Gastroesophageal sphincter (tissue), 4 donors: ENCODE measurements at regions not wholly inside any gene's neighbourhood (a gene's known extent, or its start where the extent isn't known, plus 50 kb on each side); places are given as distances from the start of the nearest gene placed in this dataset.

Experiments
- ATAC-seq: fragments of 150-250 bp; one replicate; pipeline ENCODE4 v1.9.1; 2016; ENCODE audit warnings: mild to moderate bottlenecking, moderate library complexity
- H3K27ac ChIP-seq, 4 donors: fragments of 200-600 bp; sonication (generic) in 3 of 4; 1 replicate in 3 of 4; 2 replicates in 1 of 4; pipeline ENCODE4 v1.5.1; 2016 to 2019
- H3K27me3 ChIP-seq: fragments of 200-600 bp; sonication (generic); one replicate; pipeline ENCODE4 v1.5.1; 2019
- H3K36me3 ChIP-seq, 2 donors: fragments of 200-600 bp; sonication (generic); one replicate each; pipeline ENCODE4 v1.5.1; 2019; ENCODE audit warnings: control low read depth in 1 of 2
- H3K4me1 ChIP-seq, 3 donors: fragments of 200-600 bp; sonication (generic); 1 replicate in 2 of 3; 2 replicates in 1 of 3; pipeline ENCODE4 v1.5.1; 2016 to 2019; ENCODE audit warnings: control low read depth in 2 of 3
- H3K4me3 ChIP-seq, 2 donors: fragments of 200-600 bp; sonication (generic); one replicate each; pipeline ENCODE4 v1.5.1; 2019; ENCODE audit warnings: mild to moderate bottlenecking in 1 of 2, moderate library complexity in 1 of 2
- H3K9me3 ChIP-seq, 3 donors: fragments of 200-600 bp; sonication (generic); one replicate each; pipeline ENCODE4 v1.5.1; 2017 to 2019; ENCODE audit warnings: control low read depth in 2 of 3
- EP300 ChIP-seq: sonication (generic); formaldehyde crosslinking; IDR thresholded peaks from one replicate; pipeline ENCODE4 v1.6.1; 2017; ENCODE audit warnings: antibody characterized with exemption, mild to moderate bottlenecking
- POLR2A ChIP-seq, 2 donors: fragments of 450-650 bp; IDR thresholded peaks; one replicate each; pipeline ENCODE4 v1.6.1; 2017; ENCODE audit warnings: antibody characterized with exemption in 2 of 2, mild to moderate bottlenecking in 2 of 2, moderate library complexity in 1 of 2
- POLR2AphosphoS5 ChIP-seq: sonication (generic); formaldehyde crosslinking; IDR thresholded peaks from one replicate; pipeline ENCODE4 v1.6.1; 2017; ENCODE audit warnings: antibody characterized with exemption
- WGBS, 2 donors: methylation state at CpG; one replicate each; pipeline ENCODE4 v1.1.5; 2018; ENCODE audit warnings: low coverage in 1 of 2; 5-methylcytosine and 5-hydroxymethylcytosine counted together
- TF ChIP-seq, protein P1 (sequence below), 4 experiments: fragments of 200-600 bp in 2 of 4; fragments of 450-650 bp in 2 of 4; sonication (generic) in 1 of 4; IDR thresholded peaks; one replicate each; pipeline ENCODE4 v1.5.1; 2017 to 2019; ENCODE audit warnings: antibody characterized with exemption in 4 of 4, mild to moderate bottlenecking in 2 of 4, moderate library complexity in 2 of 4

DNA sequence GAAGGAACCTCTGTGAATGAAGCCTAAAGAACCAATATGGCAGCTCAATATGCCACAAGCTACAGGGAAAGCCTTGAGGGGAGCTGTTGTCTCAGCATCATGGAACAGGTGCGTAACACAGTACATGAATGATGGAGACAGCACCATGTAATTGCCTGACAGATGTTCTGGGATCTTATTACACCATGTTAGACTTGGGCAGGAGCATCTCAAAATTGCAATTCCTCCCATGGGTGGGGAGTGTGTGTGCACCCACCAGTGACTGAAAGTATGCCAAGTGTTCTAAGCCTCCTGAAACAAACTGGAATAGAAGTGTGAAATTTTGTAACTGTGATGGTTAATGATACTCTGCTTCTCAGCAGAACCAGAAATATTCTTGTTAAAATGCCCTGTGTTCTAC is 151.0 kb upstream of the SRRM4 start:
- no peak overlapping the region for H3K4me3 ChIP-seq
- no peaks in the 10 kb centered on the region for H3K9me3 ChIP-seq
- H3K27me3 ChIP-seq = peaks cover 5% of the 10 kb centered on the region
- H3K4me1 ChIP-seq = no peaks in the 10 kb centered on the region
- WGBS, 2 donors = 86 to 89% methylated on average over 1 of the region's 1 CpG
- ATAC-seq = no peak
- H3K27ac ChIP-seq = no peak overlapping the region
- no peaks in the 10 kb centered on the region for H3K36me3 ChIP-seq
- no peak for TF ChIP-seq POLR2AphosphoS5
- TF ChIP-seq, protein P1, sequence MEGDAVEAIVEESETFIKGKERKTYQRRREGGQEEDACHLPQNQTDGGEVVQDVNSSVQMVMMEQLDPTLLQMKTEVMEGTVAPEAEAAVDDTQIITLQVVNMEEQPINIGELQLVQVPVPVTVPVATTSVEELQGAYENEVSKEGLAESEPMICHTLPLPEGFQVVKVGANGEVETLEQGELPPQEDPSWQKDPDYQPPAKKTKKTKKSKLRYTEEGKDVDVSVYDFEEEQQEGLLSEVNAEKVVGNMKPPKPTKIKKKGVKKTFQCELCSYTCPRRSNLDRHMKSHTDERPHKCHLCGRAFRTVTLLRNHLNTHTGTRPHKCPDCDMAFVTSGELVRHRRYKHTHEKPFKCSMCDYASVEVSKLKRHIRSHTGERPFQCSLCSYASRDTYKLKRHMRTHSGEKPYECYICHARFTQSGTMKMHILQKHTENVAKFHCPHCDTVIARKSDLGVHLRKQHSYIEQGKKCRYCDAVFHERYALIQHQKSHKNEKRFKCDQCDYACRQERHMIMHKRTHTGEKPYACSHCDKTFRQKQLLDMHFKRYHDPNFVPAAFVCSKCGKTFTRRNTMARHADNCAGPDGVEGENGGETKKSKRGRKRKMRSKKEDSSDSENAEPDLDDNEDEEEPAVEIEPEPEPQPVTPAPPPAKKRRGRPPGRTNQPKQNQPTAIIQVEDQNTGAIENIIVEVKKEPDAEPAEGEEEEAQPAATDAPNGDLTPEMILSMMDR (IDR thresholded peaks at IDR 0.05) = no peak
- no peak for TF ChIP-seq POLR2A (IDR thresholded peaks at IDR 0.05)
- TF ChIP-seq EP300 = no peak

DNA sequence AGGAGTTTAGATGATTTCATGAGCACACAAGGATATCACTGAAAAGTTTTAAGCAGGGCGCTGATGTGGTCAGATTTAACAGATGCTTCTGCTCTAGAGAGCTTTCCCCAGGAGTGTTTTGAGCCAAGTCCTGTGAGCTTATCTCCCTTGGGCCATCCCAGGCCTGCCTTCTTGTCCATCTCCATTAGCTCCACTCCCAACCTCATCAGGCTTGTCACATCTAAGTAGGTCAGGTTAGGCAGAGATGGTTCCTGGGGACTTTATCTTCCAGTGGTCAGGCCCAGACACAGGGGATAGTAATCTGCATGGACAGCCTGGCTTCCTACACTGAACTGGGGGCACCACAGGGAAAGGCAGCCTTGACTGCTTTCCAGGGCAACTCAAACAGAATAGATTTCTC is 145.4 kb upstream of the SRRM4 start:
- H3K27ac ChIP-seq = no peak overlapping the region
- 57 to 100% methylated on average over 1 of the region's 1 CpG for WGBS, 2 donors
- TF ChIP-seq EP300 = no peak
- TF ChIP-seq POLR2A (IDR thresholded peaks at IDR 0.05) = no peak
- TF ChIP-seq, protein P1 (IDR thresholded peaks at IDR 0.05) = no peak
- no peak for TF ChIP-seq POLR2AphosphoS5
- H3K4me3 ChIP-seq = no peak overlapping the region
- no peaks in the 10 kb centered on the region for H3K9me3 ChIP-seq
- H3K36me3 ChIP-seq = no peaks in the 10 kb centered on the region
- no peak for ATAC-seq
- peaks cover 5% of the 10 kb centered on the region for H3K27me3 ChIP-seq
- H3K4me1 ChIP-seq = no peaks in the 10 kb centered on the region

DNA sequence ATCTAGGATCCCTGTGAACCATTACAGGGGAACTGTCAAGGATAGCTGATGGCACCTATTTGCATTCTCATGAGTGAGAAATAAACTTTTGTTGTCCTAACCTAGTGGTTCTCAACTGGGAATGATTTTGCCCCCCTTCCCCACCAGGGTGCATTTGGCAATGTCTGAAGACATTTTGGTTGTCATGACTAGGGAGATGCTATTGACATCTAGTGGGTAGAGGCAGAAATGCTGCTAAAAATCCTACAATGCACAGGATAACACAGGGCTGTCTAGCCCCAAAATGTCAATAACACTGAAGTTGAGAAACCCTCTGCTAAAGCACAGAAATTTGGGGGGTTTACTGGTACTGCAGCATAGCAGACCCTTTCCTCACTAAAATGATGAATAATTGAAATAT is 140.9 kb upstream of the SRRM4 start:
- Histone ChIP-seq H3K36me3 (no peaks in the 10 kb centered on the region), H3K4me3 (no peak overlapping the region), H3K27me3 (peaks cover 7% of the 10 kb centered on the region), H3K9me3 (no peaks in the 10 kb centered on the region), H3K4me1 (no peaks in the 10 kb centered on the region), H3K27ac (no peak overlapping the region)
- no peak for ATAC-seq
- no peak for TF ChIP-seq POLR2AphosphoS5
- TF ChIP-seq, protein P1 (IDR thresholded peaks at IDR 0.05) = no peak
- no peak for TF ChIP-seq EP300
- TF ChIP-seq POLR2A (IDR thresholded peaks at IDR 0.05) = no peak

DNA sequence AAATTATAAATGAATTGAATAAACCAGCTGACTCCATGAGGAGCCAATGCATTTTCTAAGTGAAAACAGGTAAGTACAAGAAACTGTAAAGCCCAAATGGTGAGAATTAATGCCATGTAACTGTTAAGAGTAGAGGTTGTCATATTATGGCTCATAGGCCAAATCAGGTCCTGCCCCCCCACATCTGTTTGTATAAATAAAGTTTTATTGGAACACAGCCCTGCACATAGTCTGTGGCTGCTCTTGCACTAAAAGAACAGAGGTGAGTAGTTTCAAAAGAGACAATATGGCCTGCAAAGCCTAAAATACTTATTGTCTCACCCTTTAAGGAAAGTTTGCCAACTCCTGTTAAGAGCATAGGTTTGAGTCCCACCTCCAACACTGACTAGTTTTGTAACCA is 140.5 kb upstream of the SRRM4 start:
- TF ChIP-seq POLR2A (IDR thresholded peaks at IDR 0.05) (no peak), POLR2AphosphoS5 (no peak)
- TF ChIP-seq, protein P1 (IDR thresholded peaks at IDR 0.05) = no peak
- Histone ChIP-seq H3K4me3 (no peak overlapping the region), H3K4me1 (no peaks in the 10 kb centered on the region), H3K27me3 (peaks cover 7% of the 10 kb centered on the region), H3K36me3 (no peaks in the 10 kb centered on the region), H3K27ac (no peak overlapping the region), H3K9me3 (no peaks in the 10 kb centered on the region)
- ATAC-seq = no peak

DNA sequence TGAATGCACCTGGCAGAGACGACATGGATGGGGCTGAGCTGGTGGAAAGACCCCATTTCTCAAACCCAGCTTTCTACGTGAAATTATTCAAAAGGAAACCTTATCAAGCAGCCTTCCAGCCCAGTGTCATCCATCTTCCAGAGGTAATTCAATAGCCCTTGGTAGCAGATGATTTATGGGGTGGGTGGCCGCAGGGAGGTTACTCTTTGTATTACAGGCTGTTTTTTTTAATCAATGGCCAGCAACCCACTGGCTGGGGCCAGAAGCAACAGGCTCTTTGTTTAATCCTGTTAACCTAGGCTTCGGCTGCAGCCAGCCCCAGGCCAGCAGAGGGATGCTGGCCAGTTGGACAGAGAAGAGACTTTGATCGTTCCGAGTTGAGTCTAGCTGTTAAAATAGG is 139.8 kb upstream of the SRRM4 start:
- TF ChIP-seq, protein P1 (IDR thresholded peaks at IDR 0.05) = no peak
- no peak for TF ChIP-seq POLR2AphosphoS5
- no peak for TF ChIP-seq POLR2A (IDR thresholded peaks at IDR 0.05)
- TF ChIP-seq EP300 = no peak
- no peak overlapping the region for H3K27ac ChIP-seq
- no peaks in the 10 kb centered on the region for H3K36me3 ChIP-seq
- no peaks in the 10 kb centered on the region for H3K9me3 ChIP-seq
- peaks cover 7% of the 10 kb centered on the region for H3K27me3 ChIP-seq
- WGBS, 2 donors = 0 to 11% methylated on average over 1 to 6 of the region's 6 CpGs
- no peaks in the 10 kb centered on the region for H3K4me1 ChIP-seq
- no peak overlapping the region for H3K4me3 ChIP-seq
- no peak for ATAC-seq
